Omental fat pad (tissue), 3 donors: ENCODE measurements at regions not wholly inside any gene's neighbourhood (a gene's known extent, or its start where the extent isn't known, plus 50 kb on each side); places are given as distances from the start of the nearest gene placed in this dataset.
A peak's percentile ranks its signal among the peaks of the same experiment; 100 is the strongest.

Experiments
- ATAC-seq: fragments of 150-250 bp; one replicate; pipeline ENCODE4 v1.9.1; 2016; ENCODE audit warnings: mild to moderate bottlenecking, moderate library complexity; ENCODE audit not compliant: low FRiP score
- DNase-seq: peaks from one replicate; pipeline ENCODE4 v3.0.0-alpha.2; 2019; ENCODE audit warnings: low spot score
- TF ChIP-seq, protein P1 (sequence below), 3 donors: fragments of 450-650 bp; IDR thresholded peaks; one replicate each; pipeline ENCODE4 v1.5.1; 2016 to 2017; ENCODE audit warnings: antibody characterized with exemption in 3 of 3, mild to moderate bottlenecking in 3 of 3, moderate library complexity in 2 of 3

DNA sequence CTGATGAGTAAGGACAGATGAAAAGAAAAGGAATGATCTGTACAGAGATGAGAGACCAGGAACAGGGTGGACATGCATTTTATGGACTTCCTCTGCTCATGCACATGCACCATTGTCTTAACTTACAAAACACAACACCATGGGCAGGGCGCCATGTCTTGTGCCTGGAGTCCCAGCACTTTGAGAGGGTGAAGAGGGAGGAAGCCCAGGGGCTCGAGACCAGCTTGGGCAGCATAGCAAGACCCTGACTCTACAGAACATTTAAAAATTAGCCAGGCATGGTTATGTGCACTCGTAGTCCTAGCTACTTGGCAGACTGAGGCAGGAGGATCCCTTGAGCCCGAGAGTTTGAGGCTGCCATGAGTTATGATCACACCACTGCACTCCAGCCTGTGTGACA is 86.9 kb downstream of the ZFP36L2 start:
- ATAC-seq, result no peak
- no peak for DNase-seq
- TF ChIP-seq, protein P1, sequence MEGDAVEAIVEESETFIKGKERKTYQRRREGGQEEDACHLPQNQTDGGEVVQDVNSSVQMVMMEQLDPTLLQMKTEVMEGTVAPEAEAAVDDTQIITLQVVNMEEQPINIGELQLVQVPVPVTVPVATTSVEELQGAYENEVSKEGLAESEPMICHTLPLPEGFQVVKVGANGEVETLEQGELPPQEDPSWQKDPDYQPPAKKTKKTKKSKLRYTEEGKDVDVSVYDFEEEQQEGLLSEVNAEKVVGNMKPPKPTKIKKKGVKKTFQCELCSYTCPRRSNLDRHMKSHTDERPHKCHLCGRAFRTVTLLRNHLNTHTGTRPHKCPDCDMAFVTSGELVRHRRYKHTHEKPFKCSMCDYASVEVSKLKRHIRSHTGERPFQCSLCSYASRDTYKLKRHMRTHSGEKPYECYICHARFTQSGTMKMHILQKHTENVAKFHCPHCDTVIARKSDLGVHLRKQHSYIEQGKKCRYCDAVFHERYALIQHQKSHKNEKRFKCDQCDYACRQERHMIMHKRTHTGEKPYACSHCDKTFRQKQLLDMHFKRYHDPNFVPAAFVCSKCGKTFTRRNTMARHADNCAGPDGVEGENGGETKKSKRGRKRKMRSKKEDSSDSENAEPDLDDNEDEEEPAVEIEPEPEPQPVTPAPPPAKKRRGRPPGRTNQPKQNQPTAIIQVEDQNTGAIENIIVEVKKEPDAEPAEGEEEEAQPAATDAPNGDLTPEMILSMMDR (IDR thresholded peaks at IDR 0.05), result no peak

DNA sequence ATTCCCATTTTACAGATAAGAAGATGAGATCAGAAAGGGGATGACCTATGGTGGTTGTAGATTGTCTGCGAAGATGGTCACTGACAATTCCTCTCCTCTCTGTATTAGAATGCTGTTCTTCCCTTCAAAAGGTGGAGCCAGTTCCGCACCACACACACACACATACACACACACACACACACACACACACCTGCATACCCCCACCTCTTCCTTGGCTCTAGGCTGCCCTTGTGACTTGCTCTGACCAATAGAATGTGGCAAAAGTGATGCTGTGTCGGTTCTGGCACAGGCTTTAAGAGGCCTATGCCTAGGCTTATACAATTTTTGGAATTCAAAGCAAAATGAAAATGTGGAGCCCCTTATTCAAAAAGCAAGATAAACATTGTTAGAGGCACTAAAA is 88.0 kb downstream of the ZFP36L2 start:
- ATAC-seq (no peak), DNase-seq (no peak)
- TF ChIP-seq, protein P1 (IDR thresholded peaks at IDR 0.05), result no peak

DNA sequence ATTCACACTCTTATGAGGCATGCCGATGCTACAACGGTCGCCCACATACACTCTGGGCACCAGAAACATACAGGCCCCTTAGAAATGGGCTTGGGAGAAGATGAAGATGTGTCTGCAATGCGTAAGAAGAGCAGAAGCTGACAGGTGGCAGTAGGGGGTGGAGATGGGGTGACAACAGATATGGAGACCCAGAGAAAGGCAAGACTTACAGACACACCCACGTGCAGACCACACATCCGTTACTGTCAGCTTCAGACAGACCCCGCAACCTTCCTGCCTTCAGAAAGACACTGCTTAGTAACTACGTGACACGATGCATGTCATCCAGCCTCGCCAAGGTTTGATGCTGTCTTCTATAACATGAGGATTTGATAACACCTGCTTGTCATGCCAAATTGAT is 89.5 kb downstream of the ZFP36L2 start:
- TF ChIP-seq, protein P1 (IDR thresholded peaks at IDR 0.05), result no peak
- no peak for ATAC-seq
- DNase-seq, result no peak

DNA sequence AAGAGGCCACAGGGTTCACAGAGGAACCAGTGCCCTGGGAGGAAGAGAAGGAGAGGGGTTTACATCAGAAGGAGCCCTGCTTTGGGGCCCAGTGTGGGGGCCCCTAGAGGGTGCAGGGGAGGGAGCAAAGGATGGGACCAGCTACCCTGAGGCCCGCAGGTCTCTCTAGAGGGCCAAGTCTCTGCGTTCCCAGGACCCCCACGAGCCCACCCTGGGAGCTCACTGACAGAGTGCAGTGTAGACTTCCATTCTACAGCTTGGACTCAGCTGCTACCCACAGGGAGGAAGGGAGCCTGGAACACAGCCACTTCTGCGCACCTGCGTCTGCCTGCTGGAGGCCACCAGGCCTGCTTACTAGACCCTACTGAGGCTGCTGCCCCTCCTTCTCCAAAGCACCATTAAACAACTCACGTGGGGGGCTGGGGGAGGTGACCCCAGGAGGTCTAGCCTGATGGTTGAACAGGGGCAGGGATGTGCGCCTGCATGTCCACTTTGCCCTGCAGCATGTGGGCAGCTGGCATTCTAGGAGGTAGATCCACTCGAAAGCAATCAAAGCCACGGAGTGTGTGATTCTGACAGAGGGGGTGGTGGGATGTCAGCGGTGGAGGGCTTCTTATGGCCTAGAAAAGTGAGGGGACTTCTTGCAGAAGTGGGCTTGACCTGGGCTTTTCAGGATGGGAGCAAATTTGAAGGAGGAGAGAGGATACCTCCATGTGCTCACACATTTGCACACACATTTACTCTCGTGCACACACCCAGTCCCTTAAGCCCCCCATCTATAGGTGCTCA is 90.2 kb downstream of the ZFP36L2 start:
- no peak for ATAC-seq
- DNase-seq, result no peak
- TF ChIP-seq, protein P1 (IDR thresholded peaks at IDR 0.05), result no peak

DNA sequence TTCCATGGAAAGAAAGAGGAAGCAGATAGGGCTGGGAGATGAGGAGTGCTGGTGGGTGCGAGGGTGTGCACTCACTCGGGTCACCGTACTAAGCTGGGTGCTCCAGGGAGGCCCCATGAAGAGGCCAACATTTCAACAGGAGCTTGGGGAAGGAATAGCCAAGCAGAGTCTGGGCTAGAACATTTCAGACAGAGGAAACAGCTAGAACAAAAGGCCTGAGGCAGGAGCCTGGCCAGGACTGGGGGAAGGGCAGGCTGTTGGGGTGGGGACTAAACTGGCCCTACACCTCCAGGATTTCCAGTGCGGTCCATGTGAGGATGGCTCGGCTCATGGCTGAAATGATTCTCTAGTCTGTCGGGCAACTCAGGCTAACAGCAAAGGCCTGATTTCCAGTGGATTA is 90.8 kb downstream of the ZFP36L2 start:
- no peak for ATAC-seq
- DNase-seq, result peak; percentile 16
- TF ChIP-seq, protein P1 (IDR thresholded peaks at IDR 0.05), result no peak

DNA sequence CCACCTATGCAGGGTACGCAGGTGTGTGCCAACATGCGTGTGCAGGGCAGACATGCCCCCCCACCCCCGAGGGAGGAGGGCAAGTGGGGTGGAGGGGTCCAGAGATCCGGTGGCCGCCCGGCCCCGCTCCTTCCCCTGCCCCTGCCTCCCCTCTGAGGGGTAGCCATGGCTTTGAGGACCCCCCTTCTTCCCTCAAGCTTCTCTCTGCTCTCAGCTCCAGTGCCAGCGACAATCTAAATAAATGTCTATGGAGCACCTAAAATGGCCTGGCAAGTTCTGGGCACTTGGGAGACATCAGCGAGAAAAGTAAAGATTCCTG is 91.9 kb downstream of the ZFP36L2 start:
- DNase-seq (peak; percentile 20), ATAC-seq (no peak)
- TF ChIP-seq, protein P1 (IDR thresholded peaks at IDR 0.05), result no peak
